Natural killer cell (primary cell): ENCODE measurements at regions not wholly inside any gene's neighbourhood (a gene's known extent, or its start where the extent isn't known, plus 50 kb on each side); places are given as distances from the start of the nearest gene placed in this dataset.

ENCODE experiments used
- ATAC-seq, 3 donors: fragments of 150-1000 bp in 2 of 3; fragments of 200-7000 bp in 1 of 3; cut with Tn5 transposase; 1 replicate in 1 of 3; 2 replicates in 2 of 3; pipeline ENCODE4 v1.10.0; 2021; ENCODE audit warnings: mild to moderate bottlenecking in 2 of 3, moderate library complexity in 2 of 3
- DNase-seq, 2 donors: peaks; one replicate each; pipeline versions ENCODE4 v3.0.0 to v3.0.0-alpha.2; 2013 to 2021; ENCODE audit warnings: mixed read lengths in 1 of 2
- H3K27ac ChIP-seq: one replicate; pipeline ENCODE4 v1.5.1; 2013; ENCODE audit warnings: mild to moderate bottlenecking, low read length
- H3K27me3 ChIP-seq: one replicate; pipeline ENCODE4 v1.6.1; 2013; ENCODE audit warnings: low read length; ENCODE audit not compliant: control insufficient read depth, insufficient read depth
- H3K36me3 ChIP-seq: one replicate; pipeline ENCODE4 v1.6.1; 2013; ENCODE audit warnings: low read length; ENCODE audit not compliant: control insufficient read depth, insufficient read depth
- H3K4me1 ChIP-seq: one replicate; pipeline ENCODE4 v1.6.1; 2013; ENCODE audit warnings: low read length; ENCODE audit not compliant: control insufficient read depth, insufficient read depth
- H3K4me3 ChIP-seq: one replicate; pipeline ENCODE4 v1.5.1; 2013; ENCODE audit warnings: low read length
- H3K9me3 ChIP-seq: one replicate; pipeline ENCODE4 v1.6.1; 2013; ENCODE audit warnings: low read length; ENCODE audit not compliant: control insufficient read depth, insufficient read depth
- H3K27ac Mint-ChIP-seq, 2 donors: one replicate each; pipeline ENCODE4 v1.8.0; 2022; ENCODE audit warnings: mild to moderate bottlenecking in 2 of 2, mixed read lengths in 2 of 2, moderate library complexity in 1 of 2
- H3K27me3 Mint-ChIP-seq, 2 donors: one replicate each; pipeline ENCODE4 v1.8.0; 2022; ENCODE audit warnings: low read depth in 2 of 2, mixed read lengths in 2 of 2
- H3K36me3 Mint-ChIP-seq: one replicate; pipeline ENCODE4 v1.8.0; 2022; ENCODE audit warnings: mixed read lengths
- H3K4me1 Mint-ChIP-seq, 2 donors: one replicate each; pipeline ENCODE4 v1.8.0; 2022; ENCODE audit warnings: mixed read lengths in 2 of 2
- H3K4me3 Mint-ChIP-seq: one replicate; pipeline ENCODE4 v1.8.0; 2022; ENCODE audit warnings: mild to moderate bottlenecking, moderate library complexity, mixed read lengths
- H3K9me3 Mint-ChIP-seq, 2 donors: one replicate each; pipeline ENCODE4 v1.8.0; 2022; ENCODE audit warnings: mixed read lengths in 2 of 2
- CTCF ChIP-seq: fragments of 200-600 bp; IDR thresholded peaks from one replicate; pipeline ENCODE4 v1.8.0; 2022; ENCODE audit warnings: antibody characterized with exemption
- WGBS: methylation state at CpG from one replicate; pipeline ENCODE4 v1.1.7; 2013; ENCODE audit warnings: missing lambda C conversion rate; ENCODE audit not compliant: insufficient coverage; 5-methylcytosine and 5-hydroxymethylcytosine counted together
- intact Hi-C: fragments of 100-400 bp; cut with micrococcal nuclease; formaldehyde crosslinking; loops from one replicate; pipeline ENCODE4 v1.14.2; 2022

GRCh38 chr3:68271145-68271544 is 616.7 kb upstream of the SUCLG2 start:
- ATAC-seq = no peak
- H3K36me3 Mint-ChIP-seq = no peaks in the 10 kb centered on the region

GRCh38 chr3:68256635-68257223 is 602.3 kb upstream of the SUCLG2 start:
- no peaks in the 10 kb centered on the region for H3K9me3 Mint-ChIP-seq
- no peak overlapping the region for H3K4me3 Mint-ChIP-seq
- intact Hi-C loops = no loop called here
- peak in 1 of 2 donors; percentile 50 for DNase-seq
- H3K36me3 ChIP-seq = no peaks in the 10 kb centered on the region
- H3K4me1 ChIP-seq = no peaks in the 10 kb centered on the region
- H3K27me3 ChIP-seq = no peaks in the 10 kb centered on the region
- WGBS = 81% methylated on average over 3 of the region's 3 CpGs
- no peaks in the 10 kb centered on the region for H3K36me3 Mint-ChIP-seq
- no peak overlapping the region for H3K4me3 ChIP-seq
- no peak overlapping the region for H3K27ac Mint-ChIP-seq
- TF ChIP-seq CTCF = no peak
- no peaks in the 10 kb centered on the region for H3K9me3 ChIP-seq
- H3K27ac ChIP-seq = no peak overlapping the region
- no peaks in the 10 kb centered on the region for H3K27me3 Mint-ChIP-seq
- no peaks in the 10 kb centered on the region for H3K4me1 Mint-ChIP-seq
- ATAC-seq = no peak

More at GRCh38 chr3:68271145-68271544, 616.7 kb upstream of the SUCLG2 start:
- Mint-ChIP-seq H3K4me1 (no peaks in the 10 kb centered on the region), H3K9me3 (peaks cover 2 to 5% of the 10 kb centered on the region in 2 donors), H3K27me3 (no peaks in the 10 kb centered on the region), H3K4me3 (no peak overlapping the region), H3K27ac (no peak overlapping the region)
- H3K4me3 ChIP-seq = no peak overlapping the region
- no peak for TF ChIP-seq CTCF
- no peaks in the 10 kb centered on the region for H3K27me3 ChIP-seq
- no peak overlapping the region for H3K27ac ChIP-seq
- no peaks in the 10 kb centered on the region for H3K36me3 ChIP-seq
- 96% methylated on average over 2 of the region's 2 CpGs for WGBS
- H3K9me3 ChIP-seq = no peaks in the 10 kb centered on the region
- H3K4me1 ChIP-seq = no peaks in the 10 kb centered on the region
- intact Hi-C loops = no loop called here
- no peak for DNase-seq

- H3K4me1 ChIP-seq = no peaks in the 10 kb centered on the region
- DNase-seq (no peak), ATAC-seq (no peak)
- no peak overlapping the region for H3K27ac ChIP-seq
- H3K9me3 ChIP-seq = no peaks in the 10 kb centered on the region
- H3K9me3 Mint-ChIP-seq = peaks cover 3% of the 10 kb centered on the region in 2 donors
- 68% methylated on average over 2 of the region's 2 CpGs for WGBS
- no peak overlapping the region for H3K4me3 ChIP-seq
- H3K27ac Mint-ChIP-seq = no peak overlapping the region
- TF ChIP-seq CTCF = no peak
- no peaks in the 10 kb centered on the region for H3K36me3 Mint-ChIP-seq
- H3K4me1 Mint-ChIP-seq = no peaks in the 10 kb centered on the region
- intact Hi-C loops = no loop called here
- no peak overlapping the region for H3K4me3 Mint-ChIP-seq
- no peaks in the 10 kb centered on the region for H3K27me3 ChIP-seq
- no peaks in the 10 kb centered on the region for H3K36me3 ChIP-seq
- no peaks in the 10 kb centered on the region for H3K27me3 Mint-ChIP-seq
Measured at GRCh38 chr3:68249265-68249664, 594.9 kb upstream of the SUCLG2 start.

GRCh38 chr3:68242606-68243005 is 588.2 kb upstream of the SUCLG2 start:
- no peaks in the 10 kb centered on the region for H3K9me3 ChIP-seq
- WGBS = no CpG with 5 or more reads among the region's 1 CpG
- no peak for TF ChIP-seq CTCF
- no peak overlapping the region for H3K4me3 Mint-ChIP-seq
- H3K36me3 ChIP-seq = no peaks in the 10 kb centered on the region
- no peak overlapping the region for H3K4me3 ChIP-seq
- no peak for ATAC-seq
- no peaks in the 10 kb centered on the region for H3K4me1 Mint-ChIP-seq
- no peaks in the 10 kb centered on the region for H3K27me3 Mint-ChIP-seq
- no peaks in the 10 kb centered on the region for H3K9me3 Mint-ChIP-seq
- no peaks in the 10 kb centered on the region for H3K27me3 ChIP-seq
- DNase-seq = no peak
- H3K4me1 ChIP-seq = no peaks in the 10 kb centered on the region
- intact Hi-C loops = no loop called here
- H3K36me3 Mint-ChIP-seq = no peaks in the 10 kb centered on the region
- H3K27ac Mint-ChIP-seq = no peak overlapping the region
- no peak overlapping the region for H3K27ac ChIP-seq
